IMR-90 (cell line): ENCODE measurements at regions not wholly inside any gene's neighbourhood (a gene's known extent, or its start where the extent isn't known, plus 50 kb on each side); places are given as distances from the start of the nearest gene placed in this dataset.

Experiments used
- ATAC-seq: fragments of 200-7000 bp; cut with Tn5 transposase; 2 replicates; pipeline ENCODE4 v1.9.1; 2020; ENCODE audit warnings: low read depth, mild to moderate bottlenecking, moderate library complexity
- BruUV-seq: library from RNA; stranded (reverse); fragments of 400-500 nt; replicated peaks from 2 replicates; lab custom pipeline; 2021; lab: Mats Ljungman, UMichigan
- CTCF ChIA-PET: fragments of 300-600 bp; formaldehyde crosslinking; extraction: SDS; loops from one replicate; lab custom pipeline; 2021; ENCODE audit warnings: antibody characterized with exemption; lab: Yijun Ruan, JAX
- POLR2A ChIA-PET: fragments of 300-600 bp; sonication (Branson Sonifier 250); formaldehyde crosslinking; loops from one replicate; lab custom pipeline; 2022; ENCODE audit warnings: antibody characterized with exemption; ENCODE audit not compliant: unreplicated experiment; lab: Charles Lee
- DNase-seq: peaks from one replicate; pipeline ENCODE4 v3.0.0; 2013
- H2AFZ ChIP-seq: replicated peaks from 2 replicates; pipeline ENCODE3; 2013; ENCODE audit warnings: low read length, mild to moderate bottlenecking; ENCODE audit not compliant: poor library complexity
- H2AK5ac ChIP-seq: 2 replicates; pipeline ENCODE4 v1.6.1; 2013; ENCODE audit warnings: low read depth, low read length, inconsistent platforms
- H2AK9ac ChIP-seq: replicated peaks from 2 replicates; pipeline ENCODE3; 2013; ENCODE audit warnings: mild to moderate bottlenecking, low read depth, low read length, moderate library complexity; ENCODE audit not compliant: poor library complexity
- H2BK120ac ChIP-seq: 2 replicates; pipeline ENCODE4 v1.6.1; 2013; ENCODE audit warnings: low read depth, low read length, inconsistent platforms
- H2BK15ac ChIP-seq: 3 replicates; pipeline ENCODE4 v1.6.1; 2013; ENCODE audit warnings: low read depth, low read length, inconsistent platforms
- H2BK20ac ChIP-seq: 2 replicates; pipeline ENCODE4 v1.6.1; 2013; ENCODE audit warnings: low read depth, mild to moderate bottlenecking, inconsistent platforms, low read length, moderate library complexity
- H2BK5ac ChIP-seq: 2 replicates; pipeline ENCODE4 v1.6.1; 2013; ENCODE audit warnings: mild to moderate bottlenecking, low read depth, low read length, inconsistent platforms; ENCODE audit not compliant: poor library complexity, severe bottlenecking
- H3K14ac ChIP-seq: replicated peaks from 2 replicates; pipeline ENCODE4 v1.6.1; 2013; ENCODE audit warnings: low read depth, low read length, inconsistent platforms
- H3K18ac ChIP-seq: 2 replicates; pipeline ENCODE4 v1.6.1; 2013; ENCODE audit warnings: low read depth, low read length, control low read depth
- H3K23ac ChIP-seq: 2 replicates; pipeline ENCODE4 v1.6.1; 2013; ENCODE audit warnings: low read depth, low read length, inconsistent platforms
- H3K27ac ChIP-seq: 2 replicates; pipeline ENCODE4 v1.5.1; 2013; ENCODE audit warnings: mild to moderate bottlenecking, control low read depth, low read length; ENCODE audit not compliant: insufficient read depth
- H3K27me3 ChIP-seq: 2 replicates; pipeline ENCODE4 v1.6.1; 2013; ENCODE audit warnings: low read length; ENCODE audit not compliant: control insufficient read depth, insufficient read depth
- H3K36me3 ChIP-seq: 2 replicates; pipeline ENCODE4 v1.6.1; 2013; ENCODE audit warnings: low read length, mixed read lengths; ENCODE audit not compliant: control insufficient read depth, insufficient read depth
- H3K4ac ChIP-seq: 2 replicates; pipeline ENCODE4 v1.6.1; 2013; ENCODE audit warnings: low read depth, low read length, inconsistent platforms
- H3K4me1 ChIP-seq: 2 replicates; pipeline ENCODE4 v1.6.1; 2013; ENCODE audit warnings: low read length, mixed read lengths; ENCODE audit not compliant: control insufficient read depth, insufficient read depth
- H3K4me2 ChIP-seq: 2 replicates; pipeline ENCODE4 v1.6.1; 2013; ENCODE audit warnings: low read depth, mild to moderate bottlenecking, control low read depth, low read length, moderate library complexity
- H3K4me3 ChIP-seq: 2 replicates; pipeline ENCODE4 v1.5.1; 2013; ENCODE audit warnings: low read depth, mild to moderate bottlenecking, control low read depth, low read length, moderate library complexity; ENCODE audit not compliant: insufficient read depth
- H3K56ac ChIP-seq: 2 replicates; pipeline ENCODE4 v1.6.1; 2013; ENCODE audit warnings: low read length, inconsistent platforms; ENCODE audit not compliant: insufficient read depth; ENCODE audit errors: extremely low read depth
- H3K79me1 ChIP-seq, 2 experiments: 2 replicates each; pipeline ENCODE4 v1.6.1; 2013; ENCODE audit warnings: low read length in 2 of 2, inconsistent platforms in 1 of 2, low read depth in 1 of 2
- H3K9ac ChIP-seq: 2 replicates; pipeline ENCODE4 v1.6.1; 2013; ENCODE audit warnings: low read depth, low read length, control low read depth
- H3K9me1 ChIP-seq: 2 replicates; pipeline ENCODE4 v1.6.1; 2013; ENCODE audit warnings: low read length, inconsistent platforms; ENCODE audit not compliant: insufficient read depth
- H3K9me3 ChIP-seq: 2 replicates; pipeline ENCODE4 v1.6.1; 2013; ENCODE audit warnings: low read length; ENCODE audit not compliant: control insufficient read depth, insufficient read depth
- H4K20me1 ChIP-seq: 2 replicates; pipeline ENCODE4 v1.6.1; 2013; ENCODE audit warnings: low read length, inconsistent platforms; ENCODE audit not compliant: insufficient read depth
- H4K5ac ChIP-seq: 2 replicates; pipeline ENCODE4 v1.6.1; 2013; ENCODE audit warnings: mild to moderate bottlenecking, low read depth, low read length, control low read depth
- H4K8ac ChIP-seq, 2 experiments: 2 replicates each; pipeline ENCODE4 v1.6.1; 2013; ENCODE audit warnings: low read depth in 2 of 2, low read length in 2 of 2, control low read depth in 1 of 2, inconsistent platforms in 1 of 2
- H4K91ac ChIP-seq: 2 replicates; pipeline ENCODE4 v1.6.1; 2013; ENCODE audit warnings: low read depth, low read length, inconsistent platforms; ENCODE audit not compliant: insufficient read depth
- FOS ChIP-seq: fragments of 150-350 bp; IDR thresholded peaks from 2 replicates; pipeline ENCODE4 v1.6.1; 2016; ENCODE audit warnings: low read depth, low read length
- MAFK ChIP-seq: IDR thresholded peaks from 2 replicates; pipeline ENCODE4 v1.6.1; 2012; ENCODE audit warnings: low read depth, low read length, improper control_type of control experiment
- MAZ ChIP-seq: IDR thresholded peaks from 2 replicates; pipeline ENCODE4 v1.6.1; 2012; ENCODE audit warnings: low read depth, mild to moderate bottlenecking, low read length, improper control_type of control experiment, moderate library complexity, borderline replicate concordance
- POLR2A ChIP-seq: IDR thresholded peaks from 2 replicates; pipeline ENCODE4 v1.6.1; 2012; ENCODE audit warnings: mild to moderate bottlenecking, low read depth, low read length
- RAD21 ChIP-seq: IDR thresholded peaks from 2 replicates; pipeline ENCODE4 v1.6.1; 2012; ENCODE audit warnings: low read length, improper control_type of control experiment
- RCOR1 ChIP-seq: IDR thresholded peaks from 2 replicates; pipeline ENCODE4 v1.6.1; 2012; ENCODE audit warnings: mild to moderate bottlenecking, low read length, improper control_type of control experiment; ENCODE audit not compliant: insufficient replicate concordance
- RFX5 ChIP-seq: IDR thresholded peaks from 2 replicates; pipeline ENCODE4 v1.8.0; 2012; ENCODE audit warnings: low read depth, mild to moderate bottlenecking, low read length, moderate library complexity
- USF2 ChIP-seq: fragments of 150-350 bp; IDR thresholded peaks from 2 replicates; pipeline ENCODE4 v1.6.1; 2017; ENCODE audit warnings: mild to moderate bottlenecking, antibody characterized with exemption, low read length, low read depth
- WGBS, 2 experiments: methylation state at CpG; one replicate each; pipeline versions ENCODE4 v1.1.5 to v1.1.7; 2013; ENCODE audit warnings: missing lambda C conversion rate in 2 of 2; ENCODE audit not compliant: insufficient read length in 1 of 2; ENCODE audit errors: extremely low coverage in 2 of 2; 5-methylcytosine and 5-hydroxymethylcytosine counted together
- dilution Hi-C: fragments of 300-500 bp; cut with HindIII; formaldehyde crosslinking; loops from one replicate; pipeline ENCODE4 v1.14.3; 2018; ENCODE audit warnings: low sequenced_read_pairs; ENCODE audit not compliant: unreplicated experiment
- in situ Hi-C: fragments of 300-500 bp; cut with MboI; formaldehyde crosslinking; loops from 3 replicates; pipeline ENCODE4 v1.14.3; 2019; ENCODE audit warnings: low sequenced_read_pairs, inconsistent platforms, mixed read lengths
- intact Hi-C: fragments of 100-400 bp; cut with micrococcal nuclease; formaldehyde crosslinking; loops from 2 replicates; pipeline ENCODE4 v1.10.0; 2022

DNA sequence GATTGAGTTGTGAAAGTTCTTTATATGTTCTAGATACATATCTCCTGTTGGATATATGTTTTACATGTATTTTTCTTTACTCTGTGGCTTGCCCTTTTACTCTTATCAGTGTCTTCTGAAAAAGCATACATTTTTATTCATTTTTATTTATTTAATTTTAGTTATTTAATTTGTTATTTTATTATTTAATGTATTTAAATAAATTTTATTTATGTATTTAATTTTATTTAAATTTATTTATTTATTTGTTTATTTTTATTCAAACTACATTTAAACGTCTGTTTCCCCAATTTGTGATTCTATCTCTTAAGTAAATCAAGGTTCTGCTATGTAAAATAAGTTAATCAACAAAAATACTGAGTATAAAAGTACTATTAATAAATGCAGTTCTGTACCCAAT lies 279.1 kb upstream of the AKR1E2 start:
- H4K8ac ChIP-seq: no peak overlapping the region
- no peaks in the 10 kb centered on the region for H3K79me1 ChIP-seq
- no peak overlapping the region for H3K9ac ChIP-seq
- no peak overlapping the region for H3K56ac ChIP-seq
- H3K14ac ChIP-seq: no peak overlapping the region
- H3K18ac ChIP-seq: no peak overlapping the region
- H4K91ac ChIP-seq: no peak overlapping the region
- ChIA-PET CTCF (no interaction called here), POLR2A (no interaction called here)
- no TSS peak for BruUV-seq
- H3K4ac ChIP-seq: no peak overlapping the region
- in situ Hi-C loops: no loop called here
- H2BK5ac ChIP-seq: no peak overlapping the region
- no peak overlapping the region for H3K27ac ChIP-seq
- ATAC-seq (no peak), DNase-seq (no peak)
- no peaks in the 10 kb centered on the region for H3K27me3 ChIP-seq
- no CpG with 5 or more reads among the region's 1 CpG for WGBS, 2 experiments
- dilution Hi-C loops: no loop called here
- H2BK15ac ChIP-seq: no peak overlapping the region
- TF ChIP-seq MAZ (no peak), FOS (no peak), RCOR1 (no peak), RAD21 (no peak), RFX5 (no peak), USF2 (no peak), POLR2A (no peak), MAFK (no peak)
- no peak overlapping the region for H3K23ac ChIP-seq
- H4K5ac ChIP-seq: no peak overlapping the region
- H3K4me1 ChIP-seq: no peaks in the 10 kb centered on the region
- no peaks in the 10 kb centered on the region for H3K9me3 ChIP-seq
- H3K9me1 ChIP-seq: peaks cover under 1% of the 10 kb centered on the region
- H3K4me2 ChIP-seq: no peak overlapping the region
- intact Hi-C loops: no loop called here
- no peak overlapping the region for H2BK120ac ChIP-seq
- H2AK9ac ChIP-seq: no peak overlapping the region
- H3K4me3 ChIP-seq: no peak overlapping the region
- H3K36me3 ChIP-seq: no peaks in the 10 kb centered on the region
- H2BK20ac ChIP-seq: no peak overlapping the region
- no peak overlapping the region for H2AFZ ChIP-seq
- H4K20me1 ChIP-seq: no peaks in the 10 kb centered on the region
- H2AK5ac ChIP-seq: no peak overlapping the region
